OCI-LY7 (cell line): ENCODE measurements at regions not wholly inside any gene's neighbourhood (a gene's known extent, or its start where the extent isn't known, plus 50 kb on each side); places are given as distances from the start of the nearest gene placed in this dataset.

Source experiments
- EZH2phosphoT487 ChIP-seq: fragments of 200-600 bp; sonication (generic); IDR thresholded peaks from 2 replicates; pipeline ENCODE4 v1.6.1; 2018; ENCODE audit warnings: low read depth, borderline replicate concordance, mild to moderate bottlenecking, mixed run types, antibody characterized with exemption, low read length, moderate library complexity, mixed read lengths
- TF ChIP-seq, protein P1 (sequence below): fragments of 200-600 bp; sonication (generic); conservative IDR thresholded peaks from 2 replicates; pipeline ENCODE4 v1.5.1; 2014; ENCODE audit warnings: mild to moderate bottlenecking, antibody characterized with exemption, low read length, moderate library complexity, mixed read lengths

DNA sequence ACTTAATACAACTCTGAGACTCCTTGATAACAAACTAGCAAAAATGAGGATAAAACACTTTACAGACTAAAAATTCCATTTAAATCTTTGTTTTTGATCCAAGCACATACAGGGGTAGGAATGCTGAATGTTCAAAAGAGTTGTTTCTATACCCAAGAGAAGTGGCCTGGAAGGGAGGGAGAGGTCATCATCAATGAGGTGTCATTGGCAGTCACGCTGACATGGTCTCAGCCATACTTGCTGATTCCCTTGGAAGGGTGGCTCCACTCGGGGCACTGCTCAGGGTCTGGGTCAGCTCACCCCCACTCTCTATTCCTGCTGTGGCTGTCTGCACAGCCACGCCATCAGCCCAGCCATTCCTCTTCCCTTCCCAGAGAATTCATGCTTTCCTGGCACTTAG, 105.2 kb upstream of the PELI1 start:
- TF ChIP-seq, protein P1, sequence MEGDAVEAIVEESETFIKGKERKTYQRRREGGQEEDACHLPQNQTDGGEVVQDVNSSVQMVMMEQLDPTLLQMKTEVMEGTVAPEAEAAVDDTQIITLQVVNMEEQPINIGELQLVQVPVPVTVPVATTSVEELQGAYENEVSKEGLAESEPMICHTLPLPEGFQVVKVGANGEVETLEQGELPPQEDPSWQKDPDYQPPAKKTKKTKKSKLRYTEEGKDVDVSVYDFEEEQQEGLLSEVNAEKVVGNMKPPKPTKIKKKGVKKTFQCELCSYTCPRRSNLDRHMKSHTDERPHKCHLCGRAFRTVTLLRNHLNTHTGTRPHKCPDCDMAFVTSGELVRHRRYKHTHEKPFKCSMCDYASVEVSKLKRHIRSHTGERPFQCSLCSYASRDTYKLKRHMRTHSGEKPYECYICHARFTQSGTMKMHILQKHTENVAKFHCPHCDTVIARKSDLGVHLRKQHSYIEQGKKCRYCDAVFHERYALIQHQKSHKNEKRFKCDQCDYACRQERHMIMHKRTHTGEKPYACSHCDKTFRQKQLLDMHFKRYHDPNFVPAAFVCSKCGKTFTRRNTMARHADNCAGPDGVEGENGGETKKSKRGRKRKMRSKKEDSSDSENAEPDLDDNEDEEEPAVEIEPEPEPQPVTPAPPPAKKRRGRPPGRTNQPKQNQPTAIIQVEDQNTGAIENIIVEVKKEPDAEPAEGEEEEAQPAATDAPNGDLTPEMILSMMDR, result no peak
- no peak for TF ChIP-seq EZH2phosphoT487
